ENCODE measurements at regions not wholly inside any gene's neighbourhood (a gene's known extent, or its start where the extent isn't known, plus 50 kb on each side); places are given as distances from the start of the nearest gene placed in this dataset.

DNA sequence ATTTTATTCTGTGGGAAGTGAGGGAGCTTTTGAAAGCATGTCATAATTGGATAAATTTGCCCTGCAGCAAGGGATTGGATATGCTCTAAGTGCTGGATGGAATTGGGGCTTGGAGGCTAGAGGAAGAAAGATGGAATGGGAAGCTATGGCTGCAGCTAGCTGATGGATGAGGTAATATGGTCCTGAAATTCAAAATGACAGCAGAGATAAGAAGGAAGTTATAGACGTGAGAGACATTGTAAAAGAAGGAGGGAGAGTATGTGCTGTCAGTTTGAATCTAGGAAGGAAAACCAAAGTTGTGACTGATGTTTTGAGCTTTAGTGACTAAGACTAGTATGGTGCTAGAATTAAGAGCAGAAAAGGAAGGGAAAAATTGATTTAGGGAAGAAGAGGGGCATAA, 299.9 kb upstream of the SPAG17 start:
- no peak for TF ChIP-seq POLR2A (IDR thresholded peaks at IDR 0.05; ENCODE audit: low read depth, low read length)
- TF ChIP-seq POLR2AphosphoS5 (IDR thresholded peaks at IDR 0.05; ENCODE audit: low read depth, low read length), result no peak
- TF ChIP-seq TAF1 (IDR thresholded peaks at IDR 0.05; ENCODE audit: low read depth, low read length), result no peak
- TF ChIP-seq PAX5 (IDR thresholded peaks at IDR 0.05; ENCODE audit: insufficient read depth, low read length, severe bottlenecking), result no peak

All from GM12891 (cell line).